Heart right ventricle (tissue), 16 donors: ENCODE measurements at regions not wholly inside any gene's neighbourhood (a gene's known extent, or its start where the extent isn't known, plus 50 kb on each side); places are given as distances from the start of the nearest gene placed in this dataset.

Experiments
- ATAC-seq, 8 donors: fragments of 200-7000 bp; cut with Tn5 transposase; one replicate each; pipeline ENCODE4 v1.9.1; 2020; ENCODE audit warnings: mild to moderate bottlenecking in 8 of 8, moderate library complexity in 8 of 8, moderate number of reproducible peaks in 1 of 8
- DNase-seq, 2 donors: peaks; one replicate each; pipeline ENCODE4 v3.0.0-alpha.2; 2020
- H3K27ac ChIP-seq, 10 donors: fragments of 200-600 bp; sonication (generic) in 2 of 10; one replicate each; pipeline versions ENCODE4 v1.5.0 to v1.8.0; 2020 to 2022; ENCODE audit warnings: mild to moderate bottlenecking in 3 of 10
- H3K27me3 ChIP-seq, 7 donors: fragments of 200-600 bp; one replicate each; pipeline ENCODE4 v1.8.0; 2021 to 2022; ENCODE audit warnings: mild to moderate bottlenecking in 2 of 7
- H3K36me3 ChIP-seq, 9 donors: fragments of 200-600 bp; sonication (generic) in 1 of 9; one replicate each; pipeline versions ENCODE4 v1.5.0 to v1.8.0; 2020 to 2022; ENCODE audit warnings: mild to moderate bottlenecking in 2 of 9
- H3K4me1 ChIP-seq, 9 donors: fragments of 200-600 bp; sonication (generic) in 1 of 9; one replicate each; pipeline versions ENCODE4 v1.5.0 to v1.8.0; 2020 to 2022; ENCODE audit warnings: mild to moderate bottlenecking in 4 of 9
- H3K4me3 ChIP-seq, 10 donors: fragments of 200-600 bp; sonication (generic) in 2 of 10; one replicate each; pipeline versions ENCODE4 v1.5.0 to v1.8.0; 2020 to 2022; ENCODE audit warnings: mild to moderate bottlenecking in 7 of 10, moderate library complexity in 2 of 10
- H3K9me3 ChIP-seq, 11 donors: fragments of 200-600 bp in 10 of 11; sonication (generic) in 2 of 11; one replicate each; pipeline versions ENCODE4 v1.5.0 to v1.8.0; 2013 to 2022; ENCODE audit warnings: mild to moderate bottlenecking in 2 of 11, control low read depth in 1 of 11, moderate library complexity in 1 of 11
- CTCF ChIP-seq, 9 donors: fragments of 200-600 bp; sonication (generic) in 2 of 9; IDR thresholded peaks; one replicate each; pipeline versions ENCODE4 v1.5.0 to v1.8.0; 2021 to 2022; ENCODE audit warnings: antibody characterized with exemption in 9 of 9, mild to moderate bottlenecking in 5 of 9, moderate library complexity in 1 of 9
- WGBS, 2 donors: extraction: QIAGEN DNeasy Blood & Tissue Kit; methylation state at CpG; one replicate each; pipeline ENCODE4 v1.1.7; 2013; ENCODE audit warnings: inconsistent platforms in 1 of 2; 5-methylcytosine and 5-hydroxymethylcytosine counted together
- intact Hi-C, 10 donors: fragments of 100-400 bp; cut with DNase I; formaldehyde crosslinking; loops; one replicate each; pipeline versions ENCODE4 v1.11.1 to v1.14.2; 2022
- donor health status: Arrhythmogenic right ventricular cardiomyopathy.
- donor health status: ischemic (EF 13 %, LVEDD 7.1; RV severe dilation, severe dysfunction).
- donor health status: healthy with polysubstance abuse.
- donor health status: DM: no; HTN: yes; CAD: no.
- donor health status: DM: no; HTN: no; CAD: no.
- donor health status: ischemic (EF 25% LVEDD 6.9; RV normal size, moderate dysfunction).
- donor health status: ischemic (EF 25% LVEDD 5.7; RV mildly dilated, moderate dysfunction).
- donor health status: healthy.
- donor health status: DM: yes; HTN: yes; CAD: no.
- donor health status: Ischemic cardiomyopathy.
- donor health status: ischemic (EF 35%, LVEDD 5.7; RV mildly dilated, moderate dysfunction).
- donor health status: nonischemic (EF 11% LVEDD 7.7; RV severe dilation, severe dysfunction).
- donor health status: DM: yes; HTN: yes; CAD: no.
- donor health status: PGD.
- donor health status: ischemic (EF 29% LVEDD 5.4; RV normal size, mild dysfunction).
- donor health status: nonischemic (EF 23%, LVEDD 6.1; RV moderate dilation, normal function).

- H3K27me3 ChIP-seq, result peaks cover 0 to 18% (median 16%) of the 10 kb centered on the region in 7 donors
- no peak for DNase-seq
- WGBS, 2 donors, result 43% methylated on average over 22 of the region's 22 CpGs
- no peak overlapping the region for H3K4me3 ChIP-seq
- TF ChIP-seq CTCF (IDR thresholded peaks at IDR 0.05), result peak in 1 of 9 donors; percentile 25
- H3K27ac ChIP-seq, result no peak overlapping the region
- H3K36me3 ChIP-seq, result no peaks in the 10 kb centered on the region
- peaks cover 0 to 17% (median 0%) of the 10 kb centered on the region in 11 donors for H3K9me3 ChIP-seq
- no peak for ATAC-seq
- intact Hi-C loops, result no loop called here
- no peaks in the 10 kb centered on the region for H3K4me1 ChIP-seq
Measured at GRCh38 chr16:50884066-50884860, 142.4 kb downstream of the CYLD start.

- WGBS, 2 donors, result 75 to 80% methylated on average over 9 of the region's 9 CpGs
- no peak overlapping the region for H3K27ac ChIP-seq
- peaks cover 0 to 32% (median 26%) of the 10 kb centered on the region in 7 donors for H3K27me3 ChIP-seq
- ATAC-seq (no peak), DNase-seq (no peak)
- no peak overlapping the region for H3K4me3 ChIP-seq
- TF ChIP-seq CTCF (IDR thresholded peaks at IDR 0.05), result no peak
- no peaks in the 10 kb centered on the region for H3K4me1 ChIP-seq
- intact Hi-C loops, result no loop called here
- H3K36me3 ChIP-seq, result no peaks in the 10 kb centered on the region
- H3K9me3 ChIP-seq, result peaks cover 0 to 14% (median 0%) of the 10 kb centered on the region in 11 donors
Measured at GRCh38 chr16:50881956-50882355, 140.1 kb downstream of the CYLD start.

GRCh38 chr16:50881331-50881830, 139.5 kb downstream of the CYLD start:
- intact Hi-C loops, result no loop called here
- peaks cover 0 to 8% (median 0%) of the 10 kb centered on the region in 11 donors for H3K9me3 ChIP-seq
- TF ChIP-seq CTCF (IDR thresholded peaks at IDR 0.05), result no peak
- no peak for ATAC-seq
- WGBS, 2 donors, result 52 to 55% methylated on average over 7 of the region's 7 CpGs
- no peak for DNase-seq
- H3K36me3 ChIP-seq, result no peaks in the 10 kb centered on the region
- H3K4me3 ChIP-seq, result no peak overlapping the region
- H3K27me3 ChIP-seq, result peaks cover 0 to 32% (median 26%) of the 10 kb centered on the region in 7 donors
- no peak overlapping the region for H3K27ac ChIP-seq
- no peaks in the 10 kb centered on the region for H3K4me1 ChIP-seq

- H3K9me3 ChIP-seq, result peaks cover 0 to 8% (median 0%) of the 10 kb centered on the region in 11 donors
- no peak for TF ChIP-seq CTCF (IDR thresholded peaks at IDR 0.05)
- DNase-seq (no peak), ATAC-seq (no peak)
- intact Hi-C loops, result no loop called here
- peaks cover 0 to 32% (median 27%) of the 10 kb centered on the region in 7 donors for H3K27me3 ChIP-seq
- H3K36me3 ChIP-seq, result no peaks in the 10 kb centered on the region
- no peak overlapping the region for H3K4me3 ChIP-seq
- H3K4me1 ChIP-seq, result no peaks in the 10 kb centered on the region
- H3K27ac ChIP-seq, result no peak overlapping the region
- 91 to 92% methylated on average over 3 of the region's 3 CpGs for WGBS, 2 donors
Measured at GRCh38 chr16:50880926-50881325, 139.0 kb downstream of the CYLD start.
